ENCODE measurements at regions not wholly inside any gene's neighbourhood (a gene's known extent, or its start where the extent isn't known, plus 50 kb on each side); places are given as distances from the start of the nearest gene placed in this dataset.
"Not testable (repeated sequence)": the region's sequence is repeated elsewhere in the genome, so short reads cannot be mapped to it uniquely, and the experiment has no call there.

- DNase-seq, result no peak
Observed at GRCh38 chr18:14937271-14937670, 189.3 kb downstream of the ANKRD30B start.

DNA sequence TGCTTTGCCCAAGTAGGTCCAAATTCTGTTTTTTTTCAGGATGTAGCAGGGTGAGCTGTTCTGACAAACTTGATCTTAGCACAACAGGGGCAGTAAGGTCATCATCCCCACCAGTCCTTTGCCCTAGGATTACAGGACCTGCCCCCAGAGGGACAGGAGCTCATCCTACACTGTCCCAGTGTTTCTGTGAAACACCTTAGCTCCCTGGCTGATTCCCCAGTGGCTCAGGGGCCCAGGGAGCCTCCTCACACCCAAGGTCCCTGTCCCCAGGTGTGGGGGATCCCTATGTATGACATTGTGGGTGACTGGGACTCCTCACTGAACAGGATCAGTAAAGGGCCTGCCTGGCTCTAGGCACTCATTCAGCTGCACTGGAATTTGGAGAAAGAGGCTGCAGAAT lies 191.2 kb downstream of the ANKRD30B start:
- no peak for DNase-seq

DNA sequence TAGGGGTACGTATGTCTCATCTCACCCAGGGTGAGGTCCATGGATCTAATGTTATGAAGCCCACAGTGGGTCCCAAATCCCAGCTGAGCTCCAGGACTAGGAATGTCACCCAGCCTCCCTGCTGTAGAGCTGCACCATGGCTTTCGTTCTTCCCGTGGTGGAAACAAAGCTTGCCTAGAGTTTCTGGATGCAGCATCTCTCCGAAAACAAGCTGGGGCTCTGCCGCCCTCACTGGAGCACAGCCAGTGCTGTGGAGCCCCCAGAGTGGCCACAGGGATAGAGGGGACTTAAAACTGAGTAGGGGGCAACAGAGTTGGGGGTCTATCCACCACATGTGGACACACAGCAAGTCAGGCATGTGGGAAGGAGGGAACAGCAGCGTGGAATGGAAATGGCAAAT lies 192.1 kb downstream of the ANKRD30B start:
- not testable (repeated sequence) for DNase-seq

DNA sequence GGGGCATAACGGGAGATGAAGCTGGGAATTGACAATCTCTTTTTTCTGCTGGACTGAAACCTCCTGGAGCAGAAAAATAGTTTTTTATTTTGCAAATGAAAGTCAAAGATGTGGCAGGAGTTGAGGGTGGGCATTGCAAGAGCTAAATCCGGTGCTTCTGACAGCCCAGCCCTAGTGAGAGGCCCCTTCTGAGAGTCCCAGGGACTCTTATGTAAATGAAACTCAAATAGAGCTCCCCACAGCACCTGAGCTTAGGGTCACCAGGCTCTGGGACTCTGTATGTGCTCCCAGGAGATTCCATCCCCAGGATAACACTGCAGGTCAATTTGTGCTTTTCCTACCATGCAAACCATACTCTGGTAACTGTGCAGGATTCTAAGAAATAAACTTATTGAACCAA lies 192.8 kb downstream of the ANKRD30B start:
- no peak for DNase-seq

GRCh38 chr18:14941256-14941655 lies 193.3 kb downstream of the ANKRD30B start:
- no peak for DNase-seq

GRCh38 chr18:14941792-14942191 lies 193.8 kb downstream of the ANKRD30B start:
- DNase-seq, result no peak

DNA sequence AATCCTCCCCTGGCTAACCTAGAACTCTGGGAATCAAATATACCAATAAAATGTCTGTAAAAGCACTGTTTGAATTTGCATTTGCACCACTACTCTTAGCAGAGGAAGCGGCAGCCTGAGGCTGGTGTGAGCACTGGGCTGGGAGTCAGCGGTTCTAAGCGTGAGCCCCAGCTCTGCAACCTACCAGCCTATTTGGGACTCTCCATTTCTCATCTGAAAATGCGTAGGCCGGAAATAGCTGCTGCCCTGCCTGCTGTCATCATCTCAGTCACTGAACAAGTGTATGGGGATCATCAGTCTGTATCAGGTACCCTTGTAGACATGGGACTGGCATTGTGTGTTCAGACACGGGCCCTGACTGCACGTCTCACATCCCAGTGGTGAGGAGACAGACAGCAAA lies 194.3 kb downstream of the ANKRD30B start:
- DNase-seq, result no peak

DNA sequence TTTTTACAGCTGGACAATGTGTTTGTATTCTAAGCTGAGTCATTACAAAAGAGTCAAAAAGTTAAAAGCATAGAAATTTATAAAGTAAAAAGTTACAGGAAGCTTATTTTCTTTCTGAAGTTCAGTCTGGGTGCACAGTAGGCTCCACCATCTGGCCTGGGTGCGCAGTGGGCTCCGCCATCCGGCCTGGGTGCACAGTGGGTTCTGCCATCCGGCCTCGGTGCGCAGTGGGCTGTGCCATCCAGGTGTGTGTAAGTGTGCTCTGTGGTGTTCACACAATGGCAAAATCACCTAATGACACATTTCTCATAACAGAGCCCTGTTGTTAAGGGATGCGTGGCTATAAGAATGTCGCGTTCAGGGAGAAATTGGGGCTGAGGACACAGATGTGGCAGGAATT lies 195.5 kb downstream of the ANKRD30B start:
- DNase-seq, result no peak

GRCh38 chr18:14943967-14944636 lies 196.1 kb downstream of the ANKRD30B start:
- no peak for DNase-seq

- no peak for DNase-seq
Observed at GRCh38 chr18:14944838-14945237, 196.9 kb downstream of the ANKRD30B start.

GRCh38 chr18:14945286-14945685 lies 197.3 kb downstream of the ANKRD30B start:
- no peak for DNase-seq

- DNase-seq, result no peak
Observed at GRCh38 chr18:14945984-14946383, 198.0 kb downstream of the ANKRD30B start.

DNA sequence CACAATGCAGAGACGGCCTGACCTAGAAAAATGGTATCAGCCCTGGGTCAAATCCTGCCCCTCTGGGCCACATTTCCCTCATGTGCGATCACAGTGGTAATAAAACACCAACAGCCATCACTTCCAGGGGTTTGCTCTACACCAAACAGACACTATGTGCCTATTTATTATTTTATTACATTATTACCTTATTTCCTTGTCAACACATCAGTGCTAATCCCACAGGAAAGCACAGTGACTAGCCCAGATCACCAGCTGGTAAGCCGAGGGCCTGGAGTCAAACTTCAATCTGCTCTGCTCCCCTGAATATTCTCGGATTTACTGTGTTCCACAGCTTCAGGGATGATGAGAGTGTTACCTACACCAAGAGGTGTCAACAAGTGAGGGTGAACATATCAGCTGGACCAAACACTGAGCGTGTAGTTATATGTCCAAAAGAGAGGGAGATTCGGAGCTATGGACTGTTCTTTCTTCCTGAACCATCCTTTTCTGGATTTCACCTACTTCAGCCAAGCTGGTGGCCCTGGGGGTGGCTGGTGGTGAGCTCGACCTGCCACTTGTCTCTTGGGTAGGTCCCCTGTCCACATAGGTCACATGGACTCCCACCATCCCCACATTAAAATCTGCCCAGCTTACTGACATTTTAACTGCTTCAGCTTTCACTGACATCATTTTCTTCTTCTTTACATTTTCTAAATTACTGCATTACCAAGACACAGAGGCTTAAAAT lies 198.9 kb downstream of the ANKRD30B start:
- DNase-seq, result not testable (repeated sequence)

- no peak for DNase-seq
Observed at GRCh38 chr18:14947482-14948162, 199.7 kb downstream of the ANKRD30B start.

- DNase-seq, result no peak
Observed at GRCh38 chr18:14948163-14948540, 200.2 kb downstream of the ANKRD30B start.

- DNase-seq, result no peak
Observed at GRCh38 chr18:14949800-14950664, 202.1 kb downstream of the ANKRD30B start.

GRCh38 chr18:14952444-14953077 lies 204.6 kb downstream of the ANKRD30B start:
- DNase-seq, result not testable (repeated sequence)

DNA sequence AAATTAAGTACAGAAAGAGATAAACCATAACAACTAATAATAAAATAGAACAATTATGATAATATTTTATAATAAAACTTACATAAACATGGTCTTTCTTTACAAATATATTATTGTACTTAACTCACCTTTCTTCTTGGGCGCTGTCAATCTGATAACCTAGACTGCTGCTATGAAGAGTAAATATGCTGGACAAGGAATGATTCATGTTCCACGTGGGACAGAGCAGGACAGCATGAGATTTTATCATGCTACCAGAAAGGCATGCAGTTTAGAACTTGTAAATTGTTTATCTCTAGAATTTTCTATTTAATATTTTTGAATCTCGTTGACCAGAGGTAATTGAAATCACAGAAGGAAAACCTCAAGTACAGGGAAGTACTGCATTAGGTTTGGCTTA lies 210.7 kb downstream of the ANKRD30B start:
- no peak for DNase-seq

- DNase-seq, result no peak
Observed at GRCh38 chr18:14959550-14959949, 211.6 kb downstream of the ANKRD30B start.

GRCh38 chr18:14961991-14962390 lies 214.0 kb downstream of the ANKRD30B start:
- no peak for DNase-seq

- no peak for DNase-seq
Observed at GRCh38 chr18:14962626-14963025, 214.7 kb downstream of the ANKRD30B start.

DNA sequence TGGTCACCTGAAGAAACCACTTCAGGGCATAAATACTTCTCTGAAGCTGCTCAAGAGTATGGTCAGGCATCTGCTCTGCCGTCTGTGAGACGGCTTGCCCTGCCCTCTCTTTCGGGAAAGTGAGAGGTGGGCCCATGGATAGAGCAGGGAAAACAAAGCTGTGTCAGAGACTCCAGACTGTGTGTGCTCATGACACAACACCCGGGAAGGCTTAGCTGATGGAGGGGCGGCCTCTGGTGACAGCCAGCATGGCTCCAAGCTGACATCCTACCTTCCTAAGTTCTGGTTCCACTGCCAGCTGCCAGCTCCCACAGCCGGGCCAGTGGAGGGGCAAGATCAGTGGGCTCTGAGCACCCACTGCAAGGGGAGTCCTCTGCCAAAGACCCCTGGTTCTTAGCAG lies 215.3 kb downstream of the ANKRD30B start:
- DNase-seq, result no peak

DNA sequence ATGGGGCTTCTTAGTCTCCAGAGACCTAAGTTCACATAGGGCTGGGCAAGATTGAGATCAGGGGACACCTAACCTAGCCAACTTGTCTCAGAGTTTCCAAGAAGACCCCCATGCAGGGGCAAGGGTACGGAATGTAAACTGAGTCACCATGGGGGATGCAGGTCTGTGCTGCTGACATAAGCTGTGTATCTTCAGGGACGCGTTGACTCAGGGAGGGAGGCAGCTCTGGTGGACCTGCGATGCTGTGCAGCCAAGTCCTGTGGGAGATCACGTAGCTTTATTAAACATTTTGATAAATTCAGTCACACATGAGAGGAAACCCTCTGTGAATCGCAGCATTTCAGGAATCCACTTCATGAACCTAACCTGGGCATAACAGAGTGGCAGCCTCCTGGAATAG lies 216.0 kb downstream of the ANKRD30B start:
- DNase-seq, result no peak

Data from right forelimb (tissue), 1 donor.